PFSK-1 (cell line): ENCODE measurements at regions not wholly inside any gene's neighbourhood (a gene's known extent, or its start where the extent isn't known, plus 50 kb on each side); places are given as distances from the start of the nearest gene placed in this dataset.

ENCODE experiments used
- FOXP2 ChIP-seq: optimal IDR thresholded peaks from 2 replicates; pipeline ENCODE3; 2011; ENCODE audit warnings: borderline replicate concordance, control low read depth, inconsistent platforms; ENCODE audit not compliant: insufficient read depth; ENCODE audit errors: extremely low read length, extremely low read depth
- POLR2AphosphoS5 ChIP-seq: IDR thresholded peaks from 2 replicates; pipeline ENCODE4 v1.6.1; 2012; ENCODE audit warnings: low read depth, mild to moderate bottlenecking, control low read depth, low read length, moderate library complexity
- REST ChIP-seq, 2 experiments: IDR thresholded peaks; 2 replicates each; pipeline versions ENCODE4 v1.6.1 to v1.8.0; 2011 to 2012; ENCODE audit warnings: low read depth in 2 of 2, low read length in 2 of 2, control low read depth in 1 of 2, inconsistent platforms in 1 of 2, mild to moderate bottlenecking in 1 of 2, moderate library complexity in 1 of 2; ENCODE audit not compliant: insufficient read depth in 1 of 2
- SIN3A ChIP-seq: IDR thresholded peaks from 2 replicates; pipeline ENCODE4 v1.6.1; 2012; ENCODE audit warnings: mild to moderate bottlenecking, low read length, moderate library complexity, borderline replicate concordance; ENCODE audit not compliant: insufficient read depth
- TAF1 ChIP-seq: IDR thresholded peaks from 2 replicates; pipeline ENCODE4 v1.6.1; 2012; ENCODE audit warnings: low read length, control low read depth, borderline replicate concordance; ENCODE audit not compliant: insufficient read depth

DNA sequence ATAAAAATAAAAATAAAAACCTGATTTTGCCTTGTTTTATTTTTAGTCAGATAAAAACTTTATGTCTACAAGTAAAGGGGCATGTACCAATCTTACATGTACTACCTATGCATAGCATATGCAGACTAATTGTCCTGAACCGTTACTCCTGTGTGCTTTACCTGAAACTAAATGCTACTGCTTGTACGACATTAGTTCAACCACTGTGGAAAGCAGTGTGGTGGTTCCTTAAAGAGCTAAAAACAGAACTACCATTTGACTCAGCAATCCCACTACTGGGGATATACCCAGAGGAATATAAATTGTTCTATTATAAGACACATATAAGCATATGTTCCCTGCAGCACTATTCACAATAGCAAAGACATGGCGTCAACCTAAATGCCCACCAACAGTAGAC is 426.0 kb upstream of the PMFBP1 start:
- TF ChIP-seq POLR2AphosphoS5: no peak
- TF ChIP-seq TAF1: no peak
- no peak for TF ChIP-seq FOXP2
- no peak for TF ChIP-seq SIN3A
- TF ChIP-seq REST (IDR thresholded peaks at IDR 0.05; ENCODE audit: insufficient read depth in 1 of 2, low read depth in 2 of 2, low read length in 2 of 2): no peak

GRCh38 chr16:72596373-72596772 is 424.4 kb upstream of the PMFBP1 start:
- no peak for TF ChIP-seq FOXP2
- TF ChIP-seq POLR2AphosphoS5: no peak
- TF ChIP-seq REST (IDR thresholded peaks at IDR 0.05; ENCODE audit: insufficient read depth in 1 of 2, low read depth in 2 of 2, low read length in 2 of 2): no peak
- TF ChIP-seq TAF1: no peak
- TF ChIP-seq SIN3A: no peak

DNA sequence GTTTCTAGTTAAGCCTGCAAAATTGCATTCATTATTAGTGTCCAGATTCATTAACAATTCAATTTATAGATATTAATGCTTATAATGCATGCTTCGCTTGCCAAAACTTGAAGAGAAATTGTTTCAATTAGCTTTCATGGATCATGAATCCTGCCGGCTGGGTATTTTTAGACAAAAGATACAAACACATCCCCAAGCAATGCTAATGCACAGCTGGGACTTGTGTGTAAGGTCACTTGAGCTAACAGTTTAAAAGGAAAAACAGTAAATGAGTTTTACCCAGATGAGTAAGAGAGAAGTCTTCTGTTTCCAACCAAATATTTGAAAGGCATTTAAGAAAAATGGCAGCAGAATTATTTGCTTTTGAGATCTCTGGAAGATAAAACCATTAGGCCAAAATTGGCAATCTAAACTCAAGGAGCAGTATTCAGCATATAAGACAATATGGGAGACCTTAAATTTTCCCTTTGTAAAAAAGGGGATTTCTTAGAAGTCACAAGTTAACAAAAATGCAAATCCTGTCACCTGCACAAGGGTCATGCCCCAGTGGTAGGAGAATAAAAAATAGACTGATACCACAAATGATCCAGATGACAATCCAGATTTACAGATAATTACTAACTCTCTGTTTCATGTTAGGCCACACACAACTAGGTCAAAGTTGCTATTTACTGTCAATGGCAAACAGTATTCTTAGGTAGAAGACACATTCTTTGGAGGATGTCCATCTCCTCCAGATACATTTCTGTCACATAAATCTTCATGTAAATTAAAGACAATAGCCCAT is 418.4 kb upstream of the PMFBP1 start:
- TF ChIP-seq POLR2AphosphoS5 (no peak), SIN3A (no peak), FOXP2 (no peak), TAF1 (no peak), REST (IDR thresholded peaks at IDR 0.05; ENCODE audit: insufficient read depth in 1 of 2, low read depth in 2 of 2, low read length in 2 of 2) (no peak)

- TF ChIP-seq REST (IDR thresholded peaks at IDR 0.05; ENCODE audit: insufficient read depth in 1 of 2, low read depth in 2 of 2, low read length in 2 of 2): no peak
Measured at GRCh38 chr16:72588551-72588950, 416.6 kb upstream of the PMFBP1 start.

- TF ChIP-seq REST (IDR thresholded peaks at IDR 0.05; ENCODE audit: insufficient read depth in 1 of 2, low read depth in 2 of 2, low read length in 2 of 2) (no peak), FOXP2 (no peak), TAF1 (no peak), POLR2AphosphoS5 (no peak), SIN3A (no peak)
Measured at GRCh38 chr16:72576189-72576588, 404.2 kb upstream of the PMFBP1 start.
